Caco-2 (cell line): ENCODE measurements at regions not wholly inside any gene's neighbourhood (a gene's known extent, or its start where the extent isn't known, plus 50 kb on each side); places are given as distances from the start of the nearest gene placed in this dataset.

Experiments
- BruUV-seq: library from RNA; stranded (reverse); fragments of 400-500 nt; replicated peaks from 2 replicates; lab custom pipeline; 2021; lab: Mats Ljungman, UMichigan
- CTCF ChIA-PET: fragments of 300-600 bp; sonication (Branson Sonifier 250); formaldehyde crosslinking; loops from one replicate; lab custom pipeline; 2022; ENCODE audit warnings: antibody characterized with exemption; lab: Charles Lee
- POLR2A ChIA-PET: fragments of 300-600 bp; sonication (Branson Sonifier 250); formaldehyde crosslinking; loops from one replicate; lab custom pipeline; 2022; ENCODE audit warnings: antibody characterized with exemption; lab: Charles Lee
- DNase-seq, 2 experiments: peaks; one replicate each; pipeline versions ENCODE4 v3.0.0 to v3.0.0-alpha.2; 2020 to 2022
- H3K27me3 ChIP-seq: replicated peaks from 2 replicates; pipeline ENCODE4 v1.6.0; 2011; ENCODE audit warnings: low read length; ENCODE audit not compliant: control insufficient read depth, insufficient read depth
- H3K36me3 ChIP-seq: 2 replicates; pipeline ENCODE4 v1.5.1; 2011; ENCODE audit warnings: low read length; ENCODE audit not compliant: control insufficient read depth, insufficient read depth
- H3K4me1 ChIP-seq: fragments of 250-450 bp; sonication (Bioruptor Pico); 2 replicates; pipeline ENCODE4 v1.5.1; 2020; ENCODE audit warnings: mild to moderate bottlenecking
- H3K4me3 ChIP-seq: 2 replicates; pipeline ENCODE4 v1.5.1; 2011; ENCODE audit warnings: low read depth, mild to moderate bottlenecking, control low read depth, low read length
- H3K9me3 ChIP-seq: fragments of 250-450 bp; sonication (Bioruptor Pico); 2 replicates; pipeline ENCODE4 v1.5.1; 2020; ENCODE audit warnings: mild to moderate bottlenecking, moderate library complexity
- H3K27ac Mint-ChIP-seq: one replicate; pipeline ENCODE4 v1.8.0; 2022; ENCODE audit warnings: mixed read lengths; ENCODE audit not compliant: unreplicated experiment
- H3K27me3 Mint-ChIP-seq: one replicate; pipeline ENCODE4 v1.8.0; 2022; ENCODE audit warnings: mixed read lengths; ENCODE audit not compliant: insufficient read depth, unreplicated experiment
- H3K36me3 Mint-ChIP-seq: one replicate; pipeline ENCODE4 v1.8.0; 2022; ENCODE audit warnings: mild to moderate bottlenecking, mixed read lengths; ENCODE audit not compliant: insufficient read depth, unreplicated experiment
- H3K4me1 Mint-ChIP-seq: one replicate; pipeline ENCODE4 v1.8.0; 2022; ENCODE audit warnings: low read depth, mixed read lengths; ENCODE audit not compliant: unreplicated experiment
- H3K4me3 Mint-ChIP-seq: one replicate; pipeline ENCODE4 v1.8.0; 2022; ENCODE audit warnings: mild to moderate bottlenecking, moderate library complexity, mixed read lengths; ENCODE audit not compliant: unreplicated experiment
- H3K9me3 Mint-ChIP-seq: one replicate; pipeline ENCODE4 v1.8.0; 2022; ENCODE audit warnings: mixed read lengths; ENCODE audit not compliant: unreplicated experiment
- intact Hi-C: fragments of 100-400 bp; cut with micrococcal nuclease; formaldehyde crosslinking; loops from one replicate; pipeline ENCODE4 v1.10.0; 2022; ENCODE audit not compliant: unreplicated experiment
- TF ChIP-seq, protein P1 (sequence below), 2 experiments: fragments of 200-600 bp in 1 of 2; IDR thresholded peaks; 1 replicate in 1 of 2; 2 replicates in 1 of 2; pipeline versions ENCODE4 v1.5.1 to v1.8.0; 2011 to 2022; ENCODE audit warnings: antibody characterized with exemption in 1 of 2, control low read depth in 1 of 2, inconsistent platforms in 1 of 2, low read depth in 1 of 2, low read length in 1 of 2, mild to moderate bottlenecking in 1 of 2, moderate library complexity in 1 of 2; ENCODE audit not compliant: insufficient read depth in 1 of 2, severe bottlenecking in 1 of 2, unreplicated experiment in 1 of 2

DNA sequence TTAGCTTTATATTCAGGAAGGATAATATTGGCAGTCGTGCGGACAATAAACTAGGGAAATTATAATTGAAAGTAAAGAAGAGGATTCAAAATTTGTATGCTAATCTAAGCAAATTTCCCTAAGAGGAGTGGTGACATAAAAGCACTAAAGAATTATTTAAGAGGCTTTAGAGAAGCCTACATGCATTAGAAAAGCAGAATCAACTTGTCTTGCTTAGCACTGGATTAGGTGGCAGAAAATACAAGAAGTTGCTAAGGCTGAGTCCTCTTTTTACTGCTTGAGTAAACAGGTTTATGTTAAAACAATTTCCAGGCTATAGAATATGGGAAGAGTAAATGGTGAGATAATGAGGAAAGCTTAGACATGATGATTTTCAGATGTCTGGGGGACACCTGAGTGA is 991.5 kb downstream of the PCDH18 start:
- H3K27me3 ChIP-seq = no peaks in the 10 kb centered on the region
- H3K4me1 ChIP-seq = no peaks in the 10 kb centered on the region
- Mint-ChIP-seq H3K9me3 (no peaks in the 10 kb centered on the region), H3K36me3 (no peaks in the 10 kb centered on the region), H3K27ac (no peak overlapping the region), H3K27me3 (peaks cover 2% of the 10 kb centered on the region), H3K4me1 (no peaks in the 10 kb centered on the region), H3K4me3 (no peak overlapping the region)
- no peaks in the 10 kb centered on the region for H3K36me3 ChIP-seq
- ChIA-PET POLR2A (no interaction called here), CTCF (no interaction called here)
- H3K9me3 ChIP-seq = no peaks in the 10 kb centered on the region
- no peak overlapping the region for H3K4me3 ChIP-seq
- intact Hi-C loops = no loop called here
- no TSS peak for BruUV-seq
- TF ChIP-seq, protein P1, sequence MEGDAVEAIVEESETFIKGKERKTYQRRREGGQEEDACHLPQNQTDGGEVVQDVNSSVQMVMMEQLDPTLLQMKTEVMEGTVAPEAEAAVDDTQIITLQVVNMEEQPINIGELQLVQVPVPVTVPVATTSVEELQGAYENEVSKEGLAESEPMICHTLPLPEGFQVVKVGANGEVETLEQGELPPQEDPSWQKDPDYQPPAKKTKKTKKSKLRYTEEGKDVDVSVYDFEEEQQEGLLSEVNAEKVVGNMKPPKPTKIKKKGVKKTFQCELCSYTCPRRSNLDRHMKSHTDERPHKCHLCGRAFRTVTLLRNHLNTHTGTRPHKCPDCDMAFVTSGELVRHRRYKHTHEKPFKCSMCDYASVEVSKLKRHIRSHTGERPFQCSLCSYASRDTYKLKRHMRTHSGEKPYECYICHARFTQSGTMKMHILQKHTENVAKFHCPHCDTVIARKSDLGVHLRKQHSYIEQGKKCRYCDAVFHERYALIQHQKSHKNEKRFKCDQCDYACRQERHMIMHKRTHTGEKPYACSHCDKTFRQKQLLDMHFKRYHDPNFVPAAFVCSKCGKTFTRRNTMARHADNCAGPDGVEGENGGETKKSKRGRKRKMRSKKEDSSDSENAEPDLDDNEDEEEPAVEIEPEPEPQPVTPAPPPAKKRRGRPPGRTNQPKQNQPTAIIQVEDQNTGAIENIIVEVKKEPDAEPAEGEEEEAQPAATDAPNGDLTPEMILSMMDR (IDR thresholded peaks at IDR 0.05; ENCODE audit: insufficient read depth in 1 of 2, low read depth in 1 of 2, low read length in 1 of 2, severe bottlenecking in 1 of 2, unreplicated experiment in 1 of 2) = no peak
- DNase-seq = no peak

DNA sequence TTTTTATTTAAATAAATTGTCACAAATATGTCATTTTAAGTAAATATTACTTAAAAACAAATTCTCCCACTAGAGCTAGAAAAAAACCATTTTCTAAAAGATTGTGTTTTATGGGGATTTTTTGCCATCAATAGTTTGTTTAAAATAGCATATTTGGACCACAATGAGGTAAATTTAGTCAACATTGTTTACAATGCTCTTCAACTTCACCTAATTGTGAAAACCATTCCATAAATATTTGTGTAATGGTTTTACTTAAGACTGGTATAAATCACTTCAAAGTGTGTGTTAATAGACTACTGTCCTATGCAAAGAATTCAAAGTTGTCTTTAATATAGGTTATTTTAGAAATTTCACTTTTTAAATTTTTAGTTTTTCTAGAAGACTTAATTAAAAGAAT is 1004.2 kb downstream of the PCDH18 start:
- H3K27me3 Mint-ChIP-seq = no peaks in the 10 kb centered on the region
- BruUV-seq = no TSS peak
- no peaks in the 10 kb centered on the region for H3K36me3 ChIP-seq
- POLR2A ChIA-PET = no interaction called here
- no peak overlapping the region for H3K27ac Mint-ChIP-seq
- intact Hi-C loops = no loop called here
- DNase-seq = no peak
- CTCF ChIA-PET = no interaction called here
- H3K4me1 ChIP-seq = no peaks in the 10 kb centered on the region
- no peak overlapping the region for H3K4me3 ChIP-seq
- no peaks in the 10 kb centered on the region for H3K9me3 ChIP-seq
- H3K4me3 Mint-ChIP-seq = no peak overlapping the region
- H3K27me3 ChIP-seq = no peaks in the 10 kb centered on the region
- no peaks in the 10 kb centered on the region for H3K36me3 Mint-ChIP-seq
- no peaks in the 10 kb centered on the region for H3K9me3 Mint-ChIP-seq
- no peaks in the 10 kb centered on the region for H3K4me1 Mint-ChIP-seq
- TF ChIP-seq, protein P1 (IDR thresholded peaks at IDR 0.05; ENCODE audit: insufficient read depth in 1 of 2, low read depth in 1 of 2, low read length in 1 of 2, severe bottlenecking in 1 of 2, unreplicated experiment in 1 of 2) = no peak

DNA sequence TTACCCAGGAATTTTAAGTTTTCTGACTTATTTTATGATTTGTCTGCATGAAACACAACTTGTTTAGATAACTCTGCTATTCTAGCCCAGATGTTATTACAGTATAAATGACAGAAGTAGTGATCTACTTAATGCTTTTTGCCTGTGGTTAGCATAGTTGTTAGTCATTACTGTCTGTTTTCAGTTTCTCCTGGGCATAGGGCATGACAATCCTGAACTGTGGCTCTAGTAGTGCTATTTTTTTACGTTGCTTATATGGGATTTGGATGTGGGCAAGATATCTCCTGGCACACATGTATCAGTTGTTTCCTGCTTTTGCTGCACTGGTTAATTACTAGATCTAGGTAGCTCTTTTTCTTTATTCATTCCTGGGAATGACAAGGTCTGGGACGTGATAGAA is 1005.8 kb downstream of the PCDH18 start:
- no peaks in the 10 kb centered on the region for H3K27me3 ChIP-seq
- intact Hi-C loops = no loop called here
- Mint-ChIP-seq H3K4me1 (no peaks in the 10 kb centered on the region), H3K4me3 (no peak overlapping the region), H3K36me3 (no peaks in the 10 kb centered on the region), H3K27ac (no peak overlapping the region), H3K27me3 (no peaks in the 10 kb centered on the region), H3K9me3 (no peaks in the 10 kb centered on the region)
- no TSS peak for BruUV-seq
- ChIA-PET POLR2A (no interaction called here), CTCF (no interaction called here)
- H3K36me3 ChIP-seq = no peaks in the 10 kb centered on the region
- H3K9me3 ChIP-seq = no peaks in the 10 kb centered on the region
- no peaks in the 10 kb centered on the region for H3K4me1 ChIP-seq
- no peak for DNase-seq
- no peak overlapping the region for H3K4me3 ChIP-seq
- TF ChIP-seq, protein P1 (IDR thresholded peaks at IDR 0.05; ENCODE audit: insufficient read depth in 1 of 2, low read depth in 1 of 2, low read length in 1 of 2, severe bottlenecking in 1 of 2, unreplicated experiment in 1 of 2) = no peak
